GM23338 (cell line): ENCODE measurements at regions not wholly inside any gene's neighbourhood (a gene's known extent, or its start where the extent isn't known, plus 50 kb on each side); places are given as distances from the start of the nearest gene placed in this dataset.
"Not testable (repeated sequence)": the region's sequence is repeated elsewhere in the genome, so short reads cannot be mapped to it uniquely, and the experiment has no call there.

Source experiments
- CTCF ChIP-seq, 2 experiments: fragments of 200-600 bp in 1 of 2; sonication (generic) in 1 of 2; conservative IDR thresholded peaks; 2 replicates each; pipeline versions ENCODE4 v1.5.1 to v1.6.1; 2016 to 2017; ENCODE audit warnings: antibody characterized with exemption in 2 of 2, low read depth in 2 of 2, mild to moderate bottlenecking in 2 of 2, moderate library complexity in 1 of 2
- EZH2phosphoT487 ChIP-seq: fragments of 200-600 bp; sonication (generic); IDR thresholded peaks from one replicate; pipeline ENCODE4 v1.8.1; 2018; ENCODE audit warnings: antibody characterized with exemption; ENCODE audit not compliant: unreplicated experiment
- POLR2AphosphoS5 ChIP-seq: IDR thresholded peaks from 2 replicates; pipeline ENCODE4 v1.6.1; 2016; ENCODE audit warnings: antibody characterized with exemption, low read depth
- REST ChIP-seq: IDR thresholded peaks from one replicate; pipeline ENCODE4 v1.6.1; 2018; ENCODE audit warnings: antibody characterized with exemption; ENCODE audit not compliant: unreplicated experiment
- ZNF331 ChIP-seq: fragments of 250-450 bp; sonication (Bioruptor Pico); IDR thresholded peaks from 2 replicates; pipeline ENCODE4 v1.5.0; 2020; ENCODE audit warnings: low read depth, mild to moderate bottlenecking, moderate library complexity

GRCh38 chr1:96152957-96153356, 568.6 kb upstream of the PTBP2 start:
- TF ChIP-seq CTCF (conservative IDR thresholded peaks at IDR 0.05; ENCODE audit: low read depth in 2 of 2); POLR2AphosphoS5; ZNF331; REST; EZH2phosphoT487: not testable (repeated sequence)
